Panc1 (cell line): ENCODE measurements at regions not wholly inside any gene's neighbourhood (a gene's known extent, or its start where the extent isn't known, plus 50 kb on each side); places are given as distances from the start of the nearest gene placed in this dataset.

Source experiments
- ATAC-seq: fragments of 200-7000 bp; cut with Tn5 transposase; 2 replicates; pipeline ENCODE4 v1.9.1; 2020; ENCODE audit warnings: mild to moderate bottlenecking, moderate library complexity
- BruUV-seq: library from RNA; stranded (reverse); fragments of 400-500 nt; replicated peaks from 2 replicates; lab custom pipeline; 2021; lab: Mats Ljungman, UMichigan
- CTCF ChIA-PET: fragments of 300-600 bp; sonication (Branson Sonifier 250); formaldehyde crosslinking; loops from one replicate; lab custom pipeline; 2022; ENCODE audit warnings: antibody characterized with exemption; lab: Charles Lee
- POLR2A ChIA-PET: fragments of 300-600 bp; sonication (Branson Sonifier 250); formaldehyde crosslinking; loops from one replicate; lab custom pipeline; 2022; ENCODE audit warnings: antibody characterized with exemption; lab: Charles Lee
- DNase-seq: peaks from one replicate; pipeline ENCODE4 v3.0.0-alpha.2; 2010; ENCODE audit warnings: low read depth, low spot score
- H3K27ac ChIP-seq: 2 replicates; pipeline ENCODE4 v1.5.1; 2011; ENCODE audit warnings: mild to moderate bottlenecking, low read length, inconsistent platforms
- H3K27me3 ChIP-seq: fragments of 200-500 bp; sonication (Bioruptor generic); 2 replicates; pipeline ENCODE4 v1.6.0; 2014; ENCODE audit warnings: low read length, inconsistent platforms; ENCODE audit not compliant: control insufficient read depth, insufficient read depth
- H3K36me3 ChIP-seq: fragments of 200-500 bp; sonication (Bioruptor generic); 2 replicates; pipeline ENCODE4 v1.5.1; 2014; ENCODE audit warnings: inconsistent platforms, mild to moderate bottlenecking, low read length, moderate library complexity; ENCODE audit not compliant: control insufficient read depth, insufficient read depth
- H3K4me1 ChIP-seq: 2 replicates; pipeline ENCODE4 v1.5.1; 2011; ENCODE audit warnings: inconsistent platforms, mild to moderate bottlenecking, low read length, moderate library complexity; ENCODE audit not compliant: control insufficient read depth, insufficient read depth
- H3K4me3 ChIP-seq, 2 experiments: 2 replicates each; pipeline ENCODE4 v1.5.1; 2011 to 2012; ENCODE audit warnings: low read depth in 2 of 2, low read length in 2 of 2, mild to moderate bottlenecking in 2 of 2, inconsistent platforms in 1 of 2, moderate library complexity in 1 of 2
- H3K9me3 ChIP-seq: fragments of 200-500 bp; sonication (Bioruptor generic); 2 replicates; pipeline ENCODE4 v1.5.1; 2014; ENCODE audit warnings: low read depth, mild to moderate bottlenecking, inconsistent platforms, low read length, moderate library complexity; ENCODE audit not compliant: control insufficient read depth, insufficient read depth
- CTCF ChIP-seq: fragments of 450-650 bp; IDR thresholded peaks from 2 replicates; pipeline ENCODE4 v1.5.1; 2017; ENCODE audit warnings: mild to moderate bottlenecking
- POLR2AphosphoS5 ChIP-seq: IDR thresholded peaks from 2 replicates; pipeline ENCODE4 v1.6.1; 2012; ENCODE audit warnings: mild to moderate bottlenecking, low read depth, low read length, moderate library complexity
- REST ChIP-seq, 2 experiments: IDR thresholded peaks; 2 replicates each; pipeline ENCODE4 v1.6.1; 2011 to 2012; ENCODE audit warnings: low read depth in 2 of 2, control low read depth in 1 of 2, low read length in 1 of 2, mild to moderate bottlenecking in 1 of 2, moderate library complexity in 1 of 2; ENCODE audit not compliant: insufficient read depth in 1 of 2
- SIN3A ChIP-seq: IDR thresholded peaks from 2 replicates; pipeline ENCODE4 v1.6.1; 2012; ENCODE audit warnings: low read depth, mild to moderate bottlenecking, low read length, moderate library complexity, borderline replicate concordance; ENCODE audit not compliant: insufficient read depth
- TCF7L2 ChIP-seq: IDR thresholded peaks from 2 replicates; pipeline ENCODE4 v1.6.1; 2011; ENCODE audit warnings: mild to moderate bottlenecking, low read depth, low read length, inconsistent platforms
- in situ Hi-C: cut with HindIII; loops from 2 replicates; pipeline ENCODE4 v1.10.0; 2016; ENCODE audit warnings: low sequenced_read_pairs, low pct_unique_long_range_greater_than_20kb
- intact Hi-C: fragments of 100-400 bp; cut with micrococcal nuclease; formaldehyde crosslinking; loops from one replicate; pipeline ENCODE4 v1.10.0; 2022; ENCODE audit not compliant: unreplicated experiment

- intact Hi-C loops (no loop called here), in situ Hi-C loops (no loop called here)
- no peaks in the 10 kb centered on the region for H3K27me3 ChIP-seq
- POLR2A ChIA-PET: no interaction called here
- TF ChIP-seq TCF7L2: no peak
- TF ChIP-seq REST (IDR thresholded peaks at IDR 0.05; ENCODE audit: insufficient read depth in 1 of 2, low read depth in 2 of 2, low read length in 1 of 2): no peak
- TF ChIP-seq CTCF: no peak
- TF ChIP-seq SIN3A: no peak
- no peak for TF ChIP-seq POLR2AphosphoS5
- CTCF ChIA-PET: no interaction called here
- H3K27ac ChIP-seq: no peak overlapping the region
- H3K36me3 ChIP-seq: no peaks in the 10 kb centered on the region
- BruUV-seq: no TSS peak
- no peaks in the 10 kb centered on the region for H3K4me1 ChIP-seq
- H3K9me3 ChIP-seq: no peaks in the 10 kb centered on the region
- ATAC-seq: no peak
- DNase-seq: no peak
- H3K4me3 ChIP-seq: no peak overlapping the region
Observed at GRCh38 chr7:85405016-85405902, 218.4 kb upstream of the SEMA3D start.

GRCh38 chr7:85396676-85397075, 209.8 kb upstream of the SEMA3D start:
- intact Hi-C loops: no loop called here
- Histone ChIP-seq H3K9me3 (no peaks in the 10 kb centered on the region), H3K27ac (no peak overlapping the region), H3K4me3 (no peak overlapping the region), H3K36me3 (no peaks in the 10 kb centered on the region), H3K4me1 (no peaks in the 10 kb centered on the region), H3K27me3 (no peaks in the 10 kb centered on the region)
- no peak for DNase-seq
- BruUV-seq: no TSS peak
- TF ChIP-seq SIN3A (no peak), POLR2AphosphoS5 (no peak), TCF7L2 (no peak), REST (IDR thresholded peaks at IDR 0.05; ENCODE audit: insufficient read depth in 1 of 2, low read depth in 2 of 2, low read length in 1 of 2) (no peak), CTCF (no peak)
- CTCF ChIA-PET: no interaction called here
- POLR2A ChIA-PET: no interaction called here
- ATAC-seq: no peak
- in situ Hi-C loops: no loop called here
